ENCODE measurements at regions not wholly inside any gene's neighbourhood (a gene's known extent, or its start where the extent isn't known, plus 50 kb on each side); places are given as distances from the start of the nearest gene placed in this dataset.

GRCh38 chr4:22014222-22014741, 65.7 kb upstream of the KCNIP4 start:
- TF ChIP-seq CTCF (conservative IDR thresholded peaks at IDR 0.05; ENCODE audit: low read depth, low read length) (no peak), EZH2 (IDR thresholded peaks at IDR 0.05; ENCODE audit: borderline replicate concordance, low read depth, low read length, poor library complexity, severe bottlenecking) (no peak)
